ENCODE measurements at regions not wholly inside any gene's neighbourhood (a gene's known extent, or its start where the extent isn't known, plus 50 kb on each side); places are given as distances from the start of the nearest gene placed in this dataset.

DNA sequence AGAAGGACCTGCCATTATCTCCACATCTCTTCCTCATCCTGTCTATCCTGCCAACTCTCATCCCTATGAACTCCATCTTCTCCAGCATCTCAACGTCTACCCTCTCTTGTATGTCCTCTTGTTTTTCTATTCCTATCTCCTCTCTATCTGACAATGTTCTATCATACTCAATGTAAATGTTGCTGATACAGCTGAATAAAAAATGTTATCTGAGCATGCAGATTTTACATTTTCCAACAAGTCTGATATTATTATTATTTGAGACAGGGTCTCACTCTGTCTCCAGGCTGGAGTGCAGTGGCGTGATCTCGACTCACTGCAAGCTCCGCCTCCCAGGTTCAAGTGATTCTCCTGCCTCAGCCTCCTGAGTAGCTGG lies 56.0 kb upstream of the RAI14 start:
- Histone ChIP-seq H4K20me1 (replicated peaks; ENCODE audit: control insufficient read depth, insufficient read depth, low read length) (no peaks in the 10 kb centered on the region), H3K27ac (ENCODE audit: extremely low read depth, low read depth, low read length) (no peak overlapping the region), H3K79me2 (ENCODE audit: control insufficient read depth, insufficient read depth, low read length) (no peaks in the 10 kb centered on the region), H3K27me3 (ENCODE audit: control insufficient read depth in 2 of 2, insufficient read depth in 2 of 2, low read length in 2 of 2) (peaks cover 0 to 5% of the 10 kb centered on the region in 2 experiments; a peak in 1 of 5 replicates), H3K9me1 (ENCODE audit: control insufficient read depth, insufficient read depth, low read length) (no peaks in the 10 kb centered on the region), H3K9me3 (replicated peaks; ENCODE audit: control insufficient read depth, insufficient read depth, low read depth, low read length) (no peaks in the 10 kb centered on the region), H2AFZ (ENCODE audit: low read depth, low read length) (no peak overlapping the region), H3K4me1 (replicated peaks in 1 of 2; ENCODE audit: control insufficient read depth in 2 of 2, insufficient read depth in 2 of 2, low read length in 2 of 2) (peaks cover 0 to 10% of the 10 kb centered on the region in 2 experiments; a peak in 2 of 5 replicates), H3K36me3 (ENCODE audit: control insufficient read depth, insufficient read depth, low read length) (no peaks in the 10 kb centered on the region), H3K4me3 (no peak overlapping the region), H3K9ac (ENCODE audit: insufficient read depth in 1 of 2, low read depth in 2 of 2, low read length in 2 of 2) (no peak overlapping the region), H3K4me2 (ENCODE audit: insufficient read depth, low read length) (no peak overlapping the region)
- FAIRE-seq: no peak
- no peak for ATAC-seq
- WGBS (ENCODE audit: insufficient coverage, low coverage, missing lambda C conversion rate): 9% methylated on average over 4 of the region's 4 CpGs
- ChIA-PET POLR2A (interaction anchor here (4.9 kb wide), 1 partner anchor 10 kb away, joined by 25 read pairs; no protein-coding TSS in a partner anchor), CTCF (ENCODE audit: low intra/inter-chr PET ratio) (no interaction called here)
- intact Hi-C loops (cut with micrococcal nuclease): no loop called here
- BruUV-seq (replicated peaks): no TSS peak
- TF ChIP-seq FOXK1 (CRISPR knock-in tag; IDR thresholded peaks at IDR 0.05; ENCODE audit: borderline replicate concordance) (no peak), MAFG (tag; conservative IDR thresholded peaks at IDR 0.05) (peak; percentile 68), E2F4 (CRISPR knock-in tag; IDR thresholded peaks at IDR 0.05; ENCODE audit: low read depth) (no peak), SRSF3 (IDR thresholded peaks at IDR 0.05; ENCODE audit: insufficient read depth, low read length) (no peak), TCFL5 (CRISPR knock-in tag; conservative IDR thresholded peaks at IDR 0.05) (no peak), TCF3 (CRISPR knock-in tag; IDR thresholded peaks at IDR 0.05) (no peak), ZNF282 (CRISPR knock-in tag; IDR thresholded peaks at IDR 0.05) (no peak), ZNF184 (CRISPR knock-in tag; IDR thresholded peaks at IDR 0.05) (no peak), ZNF668 (CRISPR knock-in tag; IDR thresholded peaks at IDR 0.05) (no peak), ZNF316 (IDR thresholded peaks at IDR 0.05) (peak; percentile 87), PHB (CRISPR knock-in tag; IDR thresholded peaks at IDR 0.05) (no peak), C11orf30 (IDR thresholded peaks at IDR 0.05; ENCODE audit: low read depth) (peak; percentile 74), SMARCE1 (IDR thresholded peaks at IDR 0.05) (no peak), SIX5 (IDR thresholded peaks at IDR 0.05; ENCODE audit: borderline replicate concordance in 1 of 2, insufficient read depth in 1 of 2, low read depth in 1 of 2, low read length in 2 of 2) (no peak), MAFF (IDR thresholded peaks at IDR 0.05; ENCODE audit: low read length) (0 out of 2 replicates have a peak, but pooled peaks have one; percentile 41), MEF2D (tag; conservative IDR thresholded peaks at IDR 0.05; ENCODE audit: low read depth) (no peak)
- TF ChIP-seq, protein P1, sequence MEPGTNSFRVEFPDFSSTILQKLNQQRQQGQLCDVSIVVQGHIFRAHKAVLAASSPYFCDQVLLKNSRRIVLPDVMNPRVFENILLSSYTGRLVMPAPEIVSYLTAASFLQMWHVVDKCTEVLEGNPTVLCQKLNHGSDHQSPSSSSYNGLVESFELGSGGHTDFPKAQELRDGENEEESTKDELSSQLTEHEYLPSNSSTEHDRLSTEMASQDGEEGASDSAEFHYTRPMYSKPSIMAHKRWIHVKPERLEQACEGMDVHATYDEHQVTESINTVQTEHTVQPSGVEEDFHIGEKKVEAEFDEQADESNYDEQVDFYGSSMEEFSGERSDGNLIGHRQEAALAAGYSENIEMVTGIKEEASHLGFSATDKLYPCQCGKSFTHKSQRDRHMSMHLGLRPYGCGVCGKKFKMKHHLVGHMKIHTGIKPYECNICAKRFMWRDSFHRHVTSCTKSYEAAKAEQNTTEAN (CRISPR knock-in tag; IDR thresholded peaks at IDR 0.05): no peak
- DNase-seq (ENCODE audit: extremely low read depth in 1 of 4, low spot score in 3 of 4): no peak
- in situ Hi-C loops (cut with MboI): no loop called here

All from K562 (cell line).